ENCODE measurements at regions not wholly inside any gene's neighbourhood (a gene's known extent, or its start where the extent isn't known, plus 50 kb on each side); places are given as distances from the start of the nearest gene placed in this dataset.

GRCh38 chr7:118325450-118325808 lies 100.9 kb downstream of the ANKRD7 start:
- POLR2A ChIA-PET (ENCODE audit: unreplicated experiment), result no interaction called here

GRCh38 chr7:118327174-118327573 lies 102.7 kb downstream of the ANKRD7 start:
- no peaks in the 10 kb centered on the region for H3K27me3 ChIP-seq (ENCODE audit: insufficient read depth, low read depth)
- no peaks in the 10 kb centered on the region for H3K9me3 ChIP-seq (ENCODE audit: insufficient read depth, low read depth)
- no peak for TF ChIP-seq EZH2 (IDR thresholded peaks at IDR 0.05; ENCODE audit: low read depth)
- TF ChIP-seq CTCF (conservative IDR thresholded peaks at IDR 0.05), result no peak
- H3F3A ChIP-seq (ENCODE audit: insufficient read depth, low read depth), result no peaks in the 10 kb centered on the region
- no peak for DNase-seq
- no TSS peak for BruUV-seq (replicated peaks)
- ChIA-PET CTCF (no interaction called here), POLR2A (ENCODE audit: unreplicated experiment) (interaction anchor here (0.7 kb wide), 1 partner anchor 1133 kb away, joined by 3 read pairs; no protein-coding TSS in a partner anchor)
- no peak overlapping the region for H3K4me2 ChIP-seq
- no peak overlapping the region for H3K27ac ChIP-seq
- no peaks in the 10 kb centered on the region for H3K36me3 ChIP-seq (ENCODE audit: low read depth)
- H4K20me1 ChIP-seq (ENCODE audit: insufficient read depth), result no peaks in the 10 kb centered on the region
- no peaks in the 10 kb centered on the region for H3K79me2 ChIP-seq (ENCODE audit: low read depth)
- no peaks in the 10 kb centered on the region for H3K4me1 ChIP-seq (replicated peaks; ENCODE audit: insufficient read depth)
- no peaks in the 10 kb centered on the region for H3K9me2 ChIP-seq (ENCODE audit: insufficient read depth)
- no peak overlapping the region for H3K4me3 ChIP-seq
- no peak overlapping the region for H2AFZ ChIP-seq
- intact Hi-C loops (cut with micrococcal nuclease; ENCODE audit: unreplicated experiment), result no loop called here

More at GRCh38 chr7:118325450-118325808, 100.9 kb downstream of the ANKRD7 start:
- intact Hi-C loops (cut with micrococcal nuclease; ENCODE audit: unreplicated experiment), result no loop called here
- no peaks in the 10 kb centered on the region for H3K27me3 ChIP-seq (ENCODE audit: insufficient read depth, low read depth)
- H3K9me2 ChIP-seq (ENCODE audit: insufficient read depth), result no peaks in the 10 kb centered on the region
- H3F3A ChIP-seq (ENCODE audit: insufficient read depth, low read depth), result no peaks in the 10 kb centered on the region
- no peak overlapping the region for H2AFZ ChIP-seq
- H3K36me3 ChIP-seq (ENCODE audit: low read depth), result no peaks in the 10 kb centered on the region
- no peaks in the 10 kb centered on the region; the same call in 1 of the 2 replicates for H4K20me1 ChIP-seq (ENCODE audit: insufficient read depth)
- no peaks in the 10 kb centered on the region for H3K9me3 ChIP-seq (ENCODE audit: insufficient read depth, low read depth)
- H3K4me2 ChIP-seq, result no peak overlapping the region
- no peak for TF ChIP-seq CTCF (conservative IDR thresholded peaks at IDR 0.05)
- TF ChIP-seq EZH2 (IDR thresholded peaks at IDR 0.05; ENCODE audit: low read depth), result no peak
- no TSS peak for BruUV-seq (replicated peaks)
- H3K4me3 ChIP-seq, result no peak overlapping the region
- H3K79me2 ChIP-seq (ENCODE audit: low read depth), result no peaks in the 10 kb centered on the region
- CTCF ChIA-PET, result no interaction called here
- no peak for DNase-seq
- no peaks in the 10 kb centered on the region for H3K4me1 ChIP-seq (replicated peaks; ENCODE audit: insufficient read depth)
- H3K27ac ChIP-seq, result no peak overlapping the region

GRCh38 chr7:118328505-118329211 lies 104.2 kb downstream of the ANKRD7 start:
- H4K20me1 ChIP-seq (ENCODE audit: insufficient read depth), result no peaks in the 10 kb centered on the region
- no peaks in the 10 kb centered on the region for H3K27me3 ChIP-seq (ENCODE audit: insufficient read depth, low read depth)
- no peak overlapping the region for H3K4me3 ChIP-seq
- no peaks in the 10 kb centered on the region for H3K9me2 ChIP-seq (ENCODE audit: insufficient read depth)
- no peak overlapping the region for H2AFZ ChIP-seq
- no peaks in the 10 kb centered on the region for H3K79me2 ChIP-seq (ENCODE audit: low read depth)
- no peak overlapping the region for H3K27ac ChIP-seq
- ChIA-PET CTCF (no interaction called here), POLR2A (ENCODE audit: unreplicated experiment) (no interaction called here)
- H3F3A ChIP-seq (ENCODE audit: insufficient read depth, low read depth), result no peaks in the 10 kb centered on the region
- H3K4me1 ChIP-seq (replicated peaks; ENCODE audit: insufficient read depth), result no peaks in the 10 kb centered on the region
- H3K9me3 ChIP-seq (ENCODE audit: insufficient read depth, low read depth), result no peaks in the 10 kb centered on the region
- DNase-seq, result no peak
- no TSS peak for BruUV-seq (replicated peaks)
- intact Hi-C loops (cut with micrococcal nuclease; ENCODE audit: unreplicated experiment), result no loop called here
- TF ChIP-seq CTCF (conservative IDR thresholded peaks at IDR 0.05), result no peak
- no peaks in the 10 kb centered on the region for H3K36me3 ChIP-seq (ENCODE audit: low read depth)
- no peak overlapping the region for H3K4me2 ChIP-seq
